Stimulated activated CD8-positive, alpha-beta memory T cell treated with anti-CD3 and anti-CD28 coated beads, Interleukin-7, amount 100 ng/mL, for 24 hours (primary cell): ENCODE measurements at regions not wholly inside any gene's neighbourhood (a gene's known extent, or its start where the extent isn't known, plus 50 kb on each side); places are given as distances from the start of the nearest gene placed in this dataset.
"Not testable (repeated sequence)": the region's sequence is repeated elsewhere in the genome, so short reads cannot be mapped to it uniquely, and the experiment has no call there.

Experiments used
- DNase-seq: peaks from one replicate; pipeline ENCODE4 v3.0.0-alpha.2; 2020; ENCODE audit warnings: low read depth

DNA sequence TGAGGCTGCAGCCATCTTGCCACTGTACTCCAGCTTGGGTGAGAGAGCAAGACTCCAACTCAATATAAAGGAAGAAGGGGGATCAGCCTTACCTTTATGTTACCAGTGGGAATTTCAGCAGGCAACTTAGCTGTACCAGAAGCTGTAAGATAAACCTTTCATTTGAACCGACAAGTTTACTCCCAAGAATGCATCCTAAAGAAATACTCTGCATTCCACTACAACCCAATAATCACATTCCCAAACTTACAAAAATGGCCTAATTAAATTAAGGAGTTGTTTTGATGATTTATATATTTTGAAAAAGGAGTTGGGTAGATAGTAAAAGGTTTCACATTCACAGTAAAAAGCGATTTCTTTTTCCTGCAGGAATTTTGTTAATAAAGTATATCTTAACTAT is 241.4 kb downstream of the TTC8 start:
- DNase-seq, result no peak

DNA sequence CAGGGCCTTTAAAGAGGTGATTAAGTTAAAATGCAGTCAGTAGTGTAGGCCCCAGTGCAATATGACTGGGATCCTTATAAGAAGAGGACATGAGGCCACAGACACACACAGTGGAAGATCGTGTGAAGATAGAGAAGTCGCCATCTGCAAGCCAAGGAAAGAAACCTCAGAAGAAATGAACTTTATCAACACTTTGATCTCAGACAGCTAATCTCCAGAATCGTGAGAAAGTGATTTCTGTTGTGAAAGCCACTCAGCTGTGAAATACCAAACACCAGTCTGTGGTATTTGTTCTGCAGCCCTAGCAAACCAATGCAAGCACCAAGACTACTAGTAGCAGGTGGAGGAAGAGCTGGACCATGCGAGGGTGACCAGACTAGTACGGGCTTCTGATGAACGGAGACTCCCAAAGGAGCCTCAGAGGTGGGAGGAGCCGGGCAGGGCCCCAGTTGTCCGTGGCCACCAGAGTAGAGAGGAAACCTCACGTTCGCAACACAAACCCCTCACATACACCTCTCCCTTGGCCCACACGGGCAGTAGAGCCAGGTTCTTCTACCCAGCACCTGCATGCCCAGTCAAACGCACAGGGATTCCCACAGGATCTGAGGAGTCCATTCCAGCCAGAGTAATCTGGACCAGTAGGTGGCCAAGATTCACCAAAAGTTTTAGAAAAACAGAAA is 243.0 kb downstream of the TTC8 start:
- DNase-seq, result no peak

DNA sequence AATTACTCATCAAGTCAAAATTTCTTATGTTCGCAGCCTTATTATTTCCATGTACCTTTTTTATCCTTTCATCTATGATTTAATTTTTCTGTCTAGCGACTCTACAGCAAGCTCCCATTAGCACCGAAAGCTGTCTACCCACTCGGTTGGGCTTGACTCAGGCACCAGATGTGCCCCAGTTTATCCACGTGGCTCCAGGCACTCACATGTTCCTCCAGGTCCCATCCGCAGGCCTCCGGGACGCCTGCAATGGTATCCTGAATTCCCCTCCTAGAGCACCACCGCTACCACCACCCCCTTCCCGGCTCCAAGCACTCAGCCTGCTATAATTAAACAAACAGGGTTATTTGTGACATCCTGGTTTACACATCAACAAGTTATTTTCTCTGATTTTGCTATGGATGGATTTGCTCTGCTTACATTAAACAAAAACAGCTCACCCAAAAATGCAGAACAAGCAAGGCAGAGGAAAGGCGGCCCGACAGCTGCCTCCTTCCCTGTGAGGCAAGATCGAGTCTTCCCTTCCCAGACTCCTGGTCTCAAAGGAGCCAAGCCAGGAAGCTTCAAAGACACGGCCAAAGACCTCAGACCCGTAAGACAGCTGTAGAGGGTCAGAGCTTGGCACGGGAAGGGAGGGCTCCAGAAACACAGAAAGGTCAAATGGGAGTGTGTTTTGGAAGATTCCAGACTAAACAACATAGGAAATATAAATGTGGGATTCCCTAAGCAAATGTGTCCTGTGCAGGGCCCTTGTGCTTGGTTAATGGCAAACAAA is 253.8 kb downstream of the TTC8 start:
- DNase-seq, result no peak

DNA sequence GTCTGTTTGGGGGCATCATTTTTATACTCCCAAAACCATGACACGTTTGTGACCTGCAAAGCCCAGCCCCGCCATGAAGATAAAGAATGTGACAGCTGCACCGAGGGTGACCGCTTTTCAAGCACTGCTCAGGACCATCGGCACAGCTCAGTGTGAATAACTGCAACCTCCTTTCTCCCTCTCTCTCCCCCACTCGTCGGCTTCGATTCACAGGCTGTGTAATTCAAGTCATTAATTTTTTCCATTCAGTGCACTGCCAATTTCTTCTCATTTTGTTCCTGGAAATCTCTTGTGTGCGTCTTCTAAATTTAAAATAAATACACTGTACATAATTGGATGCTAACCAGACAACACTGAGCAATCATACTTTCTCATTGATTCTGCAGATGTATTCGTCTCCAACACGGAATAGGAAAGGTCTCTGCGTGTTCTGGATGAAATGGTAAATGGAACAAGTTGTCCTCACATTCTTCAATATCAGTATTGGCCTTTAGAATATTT is 260.8 kb downstream of the TTC8 start:
- no peak for DNase-seq

DNA sequence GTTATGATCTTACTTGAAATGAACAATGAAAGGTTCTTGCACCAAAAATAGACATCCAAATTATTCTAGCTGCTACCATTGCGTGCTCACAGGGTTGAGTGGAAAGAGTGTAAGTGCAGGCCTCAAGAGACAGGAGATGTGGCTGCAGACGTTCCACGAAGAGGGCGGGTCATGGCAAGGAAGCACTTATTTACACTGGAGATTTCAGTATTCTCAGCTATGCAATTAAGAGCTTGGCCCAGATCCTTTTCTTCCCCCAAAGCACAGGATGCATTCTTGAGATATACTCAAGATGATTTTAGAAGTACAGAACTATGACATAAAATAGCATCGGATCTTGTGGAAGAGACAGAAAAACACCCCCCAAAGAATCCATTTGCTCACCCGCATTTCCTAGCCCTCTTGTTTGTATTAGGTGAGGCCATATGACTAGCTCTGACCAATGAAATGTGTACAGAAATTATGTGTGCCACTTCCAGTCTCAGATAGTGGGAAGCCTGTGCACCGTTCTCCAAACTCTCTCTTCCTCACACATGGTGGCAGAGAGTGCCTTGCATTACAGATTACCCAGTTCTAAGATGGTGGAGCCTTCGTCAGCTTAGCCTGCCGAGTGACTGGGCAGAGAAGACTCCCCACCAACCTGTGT is 261.4 kb downstream of the TTC8 start:
- no peak for DNase-seq

DNA sequence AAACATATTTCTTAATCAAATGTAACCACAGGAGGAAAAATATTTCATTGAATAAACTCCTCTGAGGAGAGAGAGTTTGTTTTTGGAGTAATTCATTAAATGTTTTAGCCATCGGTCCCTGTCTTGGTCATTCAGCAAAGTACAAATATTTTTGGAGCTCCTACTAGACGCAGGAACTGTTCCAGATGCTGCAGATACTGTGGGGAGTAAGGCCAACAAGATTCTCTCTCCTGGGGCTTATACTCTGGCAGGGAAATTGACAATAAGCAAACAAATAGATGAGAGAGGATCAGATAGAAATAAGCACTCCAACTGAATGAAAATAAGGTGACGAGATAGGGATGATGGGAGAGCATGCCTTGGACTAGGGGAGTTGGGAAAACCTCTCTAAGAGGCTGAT is 264.1 kb downstream of the TTC8 start:
- DNase-seq, result no peak

DNA sequence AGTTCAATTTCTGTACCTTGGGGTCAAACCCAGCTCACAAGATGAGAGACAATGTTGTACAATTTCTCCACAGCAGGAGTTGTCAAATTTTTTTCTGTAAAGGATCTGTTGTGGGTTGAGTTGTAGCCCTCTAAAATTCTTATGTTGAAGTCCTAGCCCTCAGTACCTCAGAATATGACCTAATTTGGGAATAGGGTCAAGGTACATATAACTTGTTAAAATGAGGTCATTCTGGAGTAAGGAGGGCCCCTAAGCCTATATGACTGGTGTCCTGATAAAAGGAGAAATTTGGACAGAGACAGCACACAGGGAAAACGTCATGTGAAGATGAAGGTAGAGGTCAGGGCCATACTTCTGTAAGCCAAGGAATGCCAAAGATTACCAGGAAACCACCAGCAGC is 264.9 kb downstream of the TTC8 start:
- no peak for DNase-seq

DNA sequence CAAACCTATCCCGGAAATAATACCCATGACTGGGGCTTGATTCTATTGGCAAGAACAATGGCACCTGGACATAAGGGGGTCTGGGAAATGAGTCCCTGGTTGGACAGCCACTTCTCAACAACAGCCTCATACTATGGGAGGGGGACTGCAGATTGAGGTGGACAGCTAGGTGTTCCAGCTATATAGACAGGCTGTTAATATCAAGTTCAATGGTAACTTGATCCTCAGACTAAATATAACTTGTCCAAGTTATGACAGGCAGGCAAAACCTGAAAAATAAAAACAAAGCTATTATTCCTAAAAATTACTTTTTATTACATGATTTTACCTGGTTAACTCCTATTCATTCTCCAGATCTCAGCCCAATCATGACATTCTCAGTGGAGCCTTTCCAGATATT is 267.3 kb downstream of the TTC8 start:
- DNase-seq, result no peak

DNA sequence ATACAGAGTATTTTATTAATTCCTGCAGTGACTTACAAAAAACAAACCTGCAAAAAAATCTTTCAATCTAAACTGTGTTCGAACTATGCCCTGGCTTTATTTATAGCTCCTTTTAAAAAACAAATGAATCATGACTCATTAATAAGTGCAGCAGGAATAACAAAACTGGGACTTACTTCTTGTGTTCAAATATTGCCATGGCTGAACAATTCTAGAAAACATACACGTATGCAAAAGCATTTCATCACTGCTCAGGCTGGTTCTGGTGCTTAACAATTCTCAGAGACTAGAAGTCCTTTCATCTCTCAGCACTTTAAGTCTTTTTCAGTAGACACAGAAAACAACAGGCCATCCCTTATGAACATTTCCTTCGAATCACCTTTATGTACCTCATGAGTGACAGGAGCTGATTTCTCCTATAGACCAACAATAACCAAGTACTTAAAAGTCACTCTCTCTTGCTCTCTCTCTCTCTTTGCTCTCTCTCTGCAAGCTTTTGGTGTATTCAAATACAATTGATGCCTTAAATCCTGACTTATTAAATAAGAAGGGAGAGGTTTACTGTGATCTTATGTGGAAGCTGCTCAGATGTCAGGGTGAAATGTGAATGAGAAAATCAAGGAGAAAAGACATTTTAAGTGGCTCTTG is 268.8 kb downstream of the TTC8 start:
- DNase-seq, result no peak

DNA sequence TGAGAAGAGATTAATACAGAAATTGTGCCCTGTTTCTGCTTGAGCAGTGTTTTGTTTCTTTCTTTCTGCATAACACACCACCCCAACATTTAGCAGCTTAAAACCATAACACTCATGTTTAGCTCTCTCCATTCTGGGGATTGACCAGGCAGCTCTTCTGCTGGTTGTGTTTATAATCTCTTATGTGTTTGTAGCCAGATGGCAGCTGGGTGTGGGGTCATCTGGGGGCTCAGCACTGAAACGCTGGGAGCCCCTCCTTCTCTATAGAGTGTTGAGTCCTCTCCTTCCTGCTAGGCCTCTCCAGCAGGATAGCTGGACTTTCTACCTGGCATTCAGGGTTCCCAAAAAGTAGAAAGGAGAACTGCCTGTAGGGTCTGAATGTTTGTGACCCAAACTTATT is 270.6 kb downstream of the TTC8 start:
- DNase-seq, result no peak

DNA sequence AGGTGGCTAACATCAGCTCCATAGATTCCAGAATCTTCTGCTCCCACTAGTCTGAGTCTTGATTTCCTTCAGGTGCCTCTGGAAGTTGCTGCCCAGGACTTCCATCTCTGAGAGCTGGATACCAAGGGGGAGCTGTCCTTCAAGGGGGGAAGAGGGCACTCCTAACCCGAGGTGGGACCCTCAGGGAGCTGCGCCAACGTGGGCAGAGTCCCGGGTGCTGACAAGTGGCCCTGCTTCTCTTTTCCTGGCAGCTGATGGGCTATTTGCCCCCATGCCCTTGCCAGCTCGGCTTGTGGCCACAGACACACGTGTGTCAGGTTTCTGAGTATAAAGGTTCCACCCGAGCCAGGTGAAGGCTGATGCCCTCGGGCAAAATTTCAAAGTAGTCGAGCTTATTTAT is 272.5 kb downstream of the TTC8 start:
- DNase-seq, result no peak

DNA sequence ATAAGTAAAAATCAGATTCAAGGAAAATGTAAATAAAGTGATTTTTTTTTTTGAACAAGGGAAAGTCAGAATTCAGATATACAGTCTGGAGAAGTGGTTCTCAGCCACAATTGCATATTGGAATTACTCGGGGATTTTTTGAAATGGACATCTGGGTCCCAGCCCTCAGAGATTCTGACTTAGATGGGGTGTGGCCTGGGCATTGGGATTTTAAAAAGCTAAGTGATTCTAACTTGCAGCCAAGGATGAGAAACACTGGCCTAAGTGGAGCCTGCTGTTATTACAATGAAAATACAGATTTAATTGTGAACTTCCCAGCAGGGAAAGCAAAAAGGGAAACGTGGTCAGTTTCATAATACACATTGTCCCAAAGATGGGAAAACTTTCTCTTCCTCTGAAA is 273.8 kb downstream of the TTC8 start:
- no peak for DNase-seq

DNA sequence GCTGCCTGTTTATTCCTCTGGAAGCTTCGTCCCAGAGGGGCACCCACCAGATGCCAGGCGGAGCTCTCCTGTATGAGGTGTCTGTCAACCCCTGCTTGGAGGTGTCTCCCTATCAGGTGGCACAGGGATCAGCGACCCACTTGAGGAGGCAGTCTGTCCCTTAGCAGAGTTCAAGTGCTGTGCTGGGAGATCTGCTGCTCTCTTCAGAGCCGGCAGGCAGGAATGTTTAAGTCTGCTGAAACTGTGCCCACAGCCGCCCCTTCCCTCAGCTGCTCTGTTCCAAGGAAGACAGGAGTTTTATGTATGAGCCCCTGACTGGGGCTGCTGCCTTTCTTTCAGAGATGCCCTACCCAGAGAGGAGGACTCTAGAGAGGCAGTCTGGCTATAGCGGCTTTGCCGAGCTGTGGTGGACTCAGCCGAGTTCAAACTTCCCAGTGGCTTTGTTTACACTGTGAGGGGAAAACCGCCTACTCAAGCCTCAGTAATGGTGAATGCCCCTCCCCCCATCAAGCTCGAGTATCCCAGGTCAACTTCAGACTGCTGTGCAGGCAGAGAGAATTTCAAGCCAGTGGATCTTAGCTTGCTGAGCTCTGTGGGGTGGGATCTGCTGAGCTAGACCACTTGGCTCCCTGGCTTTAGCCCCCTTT is 279.8 kb downstream of the TTC8 start:
- DNase-seq, result not testable (repeated sequence)

DNA sequence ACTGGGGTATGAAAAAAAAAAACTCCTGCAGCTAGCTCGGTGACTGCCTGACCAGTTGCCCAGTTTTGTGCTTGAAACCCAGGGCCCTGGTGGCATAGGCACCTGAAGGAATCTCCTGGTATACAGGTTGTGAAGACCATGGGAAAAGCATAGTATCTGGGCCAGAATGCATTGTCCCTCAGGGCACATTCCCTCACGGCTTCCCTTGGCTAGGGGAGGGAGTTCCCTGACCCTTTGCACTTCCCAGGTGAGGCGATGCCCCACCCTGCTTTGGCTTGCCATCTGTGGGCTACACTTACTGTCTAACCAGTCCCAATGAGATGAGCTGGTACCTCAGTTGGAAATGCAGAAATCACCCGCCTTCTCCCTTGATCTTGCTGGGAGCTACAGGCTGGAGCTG is 280.4 kb downstream of the TTC8 start:
- not testable (repeated sequence) for DNase-seq
